ENCODE measurements at regions not wholly inside any gene's neighbourhood (a gene's known extent, or its start where the extent isn't known, plus 50 kb on each side); places are given as distances from the start of the nearest gene placed in this dataset.
"Not testable (repeated sequence)": the region's sequence is repeated elsewhere in the genome, so short reads cannot be mapped to it uniquely, and the experiment has no call there.

DNA sequence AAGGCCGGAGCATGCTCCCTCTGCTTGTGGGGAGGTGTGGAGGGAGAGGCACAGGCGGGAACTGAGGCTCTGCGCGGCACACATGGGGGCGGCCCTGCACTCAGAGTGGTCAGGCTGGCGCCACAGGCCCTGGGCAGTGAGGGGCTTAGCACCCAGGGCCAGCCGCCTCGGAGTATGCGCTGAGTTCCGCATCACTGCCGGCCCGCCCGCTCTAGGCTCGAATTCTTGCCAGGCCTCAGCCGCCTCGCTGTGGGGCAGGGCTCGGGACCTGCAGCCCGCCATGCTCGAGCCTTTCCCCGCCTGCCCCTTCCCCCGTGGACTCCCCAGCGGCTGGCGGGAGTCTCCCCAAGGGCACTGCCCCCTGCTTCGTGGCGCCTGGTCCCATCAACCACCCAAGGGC, 905.9 kb downstream of the SPATA31A6 start:
- not testable (repeated sequence) for H3K79me2 ChIP-seq (ENCODE audit: insufficient read depth, low read length); H2AFZ ChIP-seq (ENCODE audit: low read length); H3K4me2 ChIP-seq (ENCODE audit: insufficient read depth, low read length); H4K20me1 ChIP-seq (ENCODE audit: insufficient read depth, low read length); H3K36me3 ChIP-seq (ENCODE audit: insufficient read depth, low read length); H3K9me3 ChIP-seq (ENCODE audit: low read depth, low read length); H3K27me3 ChIP-seq (ENCODE audit: insufficient read depth, low read length); H3K4me1 ChIP-seq (ENCODE audit: insufficient read depth, low read length); H3K27ac ChIP-seq (ENCODE audit: low read depth, low read length); H3K4me3 ChIP-seq (ENCODE audit: insufficient read depth, low read length)
- peak; percentile 29 for DNase-seq (ENCODE audit: insufficient read length, low spot score, missing footprints)

DNA sequence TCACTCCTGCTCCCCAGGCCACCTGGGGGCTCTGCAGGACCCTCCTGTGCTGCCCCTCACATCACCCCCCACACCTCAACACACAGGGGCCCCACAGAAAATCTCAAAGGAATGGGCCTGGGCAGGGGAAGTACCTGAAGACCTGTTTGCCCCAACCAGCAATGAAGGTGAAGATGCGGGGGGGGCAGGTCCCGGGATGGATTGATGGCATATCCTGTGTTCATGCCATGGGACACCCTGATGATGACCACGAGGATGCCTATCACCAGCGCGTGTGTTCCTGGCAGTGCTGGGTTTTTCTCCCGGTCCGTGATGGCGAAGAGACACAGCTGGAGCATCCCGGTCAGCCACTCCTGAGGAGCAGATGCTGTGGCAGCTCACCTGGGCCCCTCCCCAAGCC, 926.9 kb downstream of the SPATA31A6 start:
- DNase-seq (ENCODE audit: insufficient read length, low spot score, missing footprints); H4K20me1 ChIP-seq (ENCODE audit: insufficient read depth, low read length); H3K79me2 ChIP-seq (ENCODE audit: insufficient read depth, low read length): not testable (repeated sequence)

DNA sequence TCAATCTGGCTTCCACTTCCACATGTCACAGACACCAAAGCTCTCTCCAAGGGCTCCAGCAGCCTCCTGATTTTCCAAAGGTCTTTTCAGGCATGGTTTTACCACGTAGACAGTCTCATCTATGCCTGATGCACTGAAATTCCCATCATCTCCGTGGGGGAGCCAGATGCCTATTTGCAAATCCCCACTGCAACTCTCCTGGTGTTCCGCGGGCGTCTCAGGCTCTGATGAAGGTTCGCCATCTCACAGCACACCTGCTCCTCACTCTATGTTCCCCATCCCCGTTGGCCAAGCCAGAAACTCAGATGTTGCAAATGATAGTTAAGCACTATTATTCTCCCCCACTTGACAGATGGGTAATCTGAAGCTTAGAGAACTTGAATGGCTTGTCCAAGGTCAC, 929.4 kb downstream of the SPATA31A6 start:
- H3K36me3 ChIP-seq (ENCODE audit: insufficient read depth, low read length); H4K20me1 ChIP-seq (ENCODE audit: insufficient read depth, low read length); DNase-seq (ENCODE audit: insufficient read length, low spot score, missing footprints); H3K4me3 ChIP-seq (ENCODE audit: insufficient read depth, low read length); H3K79me2 ChIP-seq (ENCODE audit: insufficient read depth, low read length); H3K9me3 ChIP-seq (ENCODE audit: low read depth, low read length); H3K4me2 ChIP-seq (ENCODE audit: insufficient read depth, low read length); H3K4me1 ChIP-seq (ENCODE audit: insufficient read depth, low read length); H3K27ac ChIP-seq (ENCODE audit: low read depth, low read length); H2AFZ ChIP-seq (ENCODE audit: low read length); H3K27me3 ChIP-seq (ENCODE audit: insufficient read depth, low read length): not testable (repeated sequence)

More for the DNA sequence above, 926.9 kb downstream of the SPATA31A6 start:
- not testable (repeated sequence) for H3K27ac ChIP-seq (ENCODE audit: low read depth, low read length); H3K36me3 ChIP-seq (ENCODE audit: insufficient read depth, low read length); H3K4me1 ChIP-seq (ENCODE audit: insufficient read depth, low read length); H2AFZ ChIP-seq (ENCODE audit: low read length); H3K9me3 ChIP-seq (ENCODE audit: low read depth, low read length); H3K4me2 ChIP-seq (ENCODE audit: insufficient read depth, low read length); H3K27me3 ChIP-seq (ENCODE audit: insufficient read depth, low read length); H3K4me3 ChIP-seq (ENCODE audit: insufficient read depth, low read length)

DNA sequence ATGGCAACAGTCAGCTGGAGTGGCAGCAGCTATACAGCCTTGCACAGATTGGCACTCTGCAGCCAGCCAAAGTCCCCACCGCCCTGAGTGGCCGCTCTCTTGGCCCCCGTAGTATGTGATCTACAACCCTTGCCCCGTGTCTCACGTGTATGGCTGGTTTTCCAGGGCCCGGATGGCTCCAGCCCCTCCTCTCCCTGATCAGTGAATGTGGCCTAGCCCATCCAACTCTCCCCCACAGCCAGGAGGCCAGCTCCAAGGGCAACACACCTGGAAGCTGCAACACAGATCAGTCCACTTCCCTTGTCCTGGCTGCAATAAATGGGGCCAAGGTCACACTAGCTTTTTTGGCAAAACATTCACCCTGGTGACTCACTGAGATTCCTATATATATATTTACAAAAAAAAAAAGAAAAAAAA, 932.4 kb downstream of the SPATA31A6 start:
- H3K9me3 ChIP-seq (ENCODE audit: low read depth, low read length): not testable (repeated sequence)

DNA sequence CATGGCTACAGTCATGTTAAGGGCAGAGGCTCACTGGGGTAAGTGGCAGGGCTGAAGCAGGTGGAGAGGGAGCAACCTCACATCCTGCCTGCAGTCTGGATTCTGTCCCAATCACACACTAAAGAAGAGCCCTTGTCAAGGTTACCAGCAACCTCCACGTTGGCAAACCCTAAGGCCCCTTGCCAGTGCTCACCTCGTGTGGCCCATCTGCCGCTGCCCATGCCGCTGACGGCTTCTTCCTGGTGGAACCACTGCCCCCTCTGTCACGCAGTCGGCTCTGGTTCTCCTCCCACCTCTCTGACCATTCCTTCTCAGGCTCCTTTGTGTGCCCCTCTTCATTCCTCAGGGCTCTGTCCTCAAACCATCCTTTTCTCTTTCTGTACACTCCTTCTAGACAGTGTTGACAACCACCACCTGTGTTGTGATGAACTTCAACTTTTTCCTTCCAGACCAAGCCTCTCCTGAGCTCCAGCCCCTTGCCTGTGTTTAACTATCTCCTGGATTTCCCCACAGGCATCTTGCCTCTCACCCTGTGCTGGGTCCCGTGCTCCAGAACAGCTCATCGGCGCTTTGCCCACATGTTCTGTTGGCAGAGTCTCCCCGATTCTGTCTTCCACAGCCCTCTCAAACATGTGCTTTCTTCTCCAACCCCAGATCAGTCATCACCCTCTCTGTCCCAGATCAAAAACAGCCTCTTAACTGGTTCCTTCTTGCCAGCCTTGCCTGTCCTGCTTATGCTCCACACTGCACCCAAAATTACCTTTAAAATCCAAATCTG, 934.8 kb downstream of the SPATA31A6 start:
- H3K79me2 ChIP-seq (ENCODE audit: insufficient read depth, low read length); DNase-seq (ENCODE audit: insufficient read length, low spot score, missing footprints); H3K4me2 ChIP-seq (ENCODE audit: insufficient read depth, low read length); H3K4me1 ChIP-seq (ENCODE audit: insufficient read depth, low read length); H4K20me1 ChIP-seq (ENCODE audit: insufficient read depth, low read length); H3K27me3 ChIP-seq (ENCODE audit: insufficient read depth, low read length); H2AFZ ChIP-seq (ENCODE audit: low read length); H3K36me3 ChIP-seq (ENCODE audit: insufficient read depth, low read length); H3K4me3 ChIP-seq (ENCODE audit: insufficient read depth, low read length); H3K27ac ChIP-seq (ENCODE audit: low read depth, low read length); H3K9me3 ChIP-seq (ENCODE audit: low read depth, low read length): not testable (repeated sequence)

More for the DNA sequence above, 932.4 kb downstream of the SPATA31A6 start:
- H4K20me1 ChIP-seq (ENCODE audit: insufficient read depth, low read length); H3K4me2 ChIP-seq (ENCODE audit: insufficient read depth, low read length); H3K36me3 ChIP-seq (ENCODE audit: insufficient read depth, low read length); H3K27ac ChIP-seq (ENCODE audit: low read depth, low read length); H3K27me3 ChIP-seq (ENCODE audit: insufficient read depth, low read length); DNase-seq (ENCODE audit: insufficient read length, low spot score, missing footprints); H3K79me2 ChIP-seq (ENCODE audit: insufficient read depth, low read length); H3K4me1 ChIP-seq (ENCODE audit: insufficient read depth, low read length); H2AFZ ChIP-seq (ENCODE audit: low read length); H3K4me3 ChIP-seq (ENCODE audit: insufficient read depth, low read length): not testable (repeated sequence)

DNA sequence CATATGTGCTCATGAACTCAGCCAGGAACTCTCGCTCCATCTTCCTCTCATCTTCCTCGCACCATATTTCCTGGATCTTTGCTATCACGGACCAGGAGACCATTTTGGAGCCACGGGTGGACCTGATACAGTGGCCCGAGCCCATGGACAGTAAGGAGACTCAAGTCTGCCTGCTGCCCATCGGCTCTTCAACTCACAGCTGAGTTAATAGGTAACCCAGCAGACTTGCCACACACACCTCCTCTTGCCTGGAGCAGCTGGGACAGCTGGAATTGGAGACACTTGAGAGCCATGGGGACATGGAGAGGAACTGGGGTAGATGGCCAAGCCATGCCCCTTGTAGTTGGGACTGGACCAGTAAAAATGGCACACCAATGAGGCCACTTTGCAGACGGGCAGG, 936.1 kb downstream of the SPATA31A6 start:
- not testable (repeated sequence) for H2AFZ ChIP-seq (ENCODE audit: low read length); H3K79me2 ChIP-seq (ENCODE audit: insufficient read depth, low read length); H3K4me1 ChIP-seq (ENCODE audit: insufficient read depth, low read length); H3K4me3 ChIP-seq (ENCODE audit: insufficient read depth, low read length); H3K27ac ChIP-seq (ENCODE audit: low read depth, low read length); H3K36me3 ChIP-seq (ENCODE audit: insufficient read depth, low read length); H3K27me3 ChIP-seq (ENCODE audit: insufficient read depth, low read length); H3K9me3 ChIP-seq (ENCODE audit: low read depth, low read length); H3K4me2 ChIP-seq (ENCODE audit: insufficient read depth, low read length); DNase-seq (ENCODE audit: insufficient read length, low spot score, missing footprints); H4K20me1 ChIP-seq (ENCODE audit: insufficient read depth, low read length)

DNA sequence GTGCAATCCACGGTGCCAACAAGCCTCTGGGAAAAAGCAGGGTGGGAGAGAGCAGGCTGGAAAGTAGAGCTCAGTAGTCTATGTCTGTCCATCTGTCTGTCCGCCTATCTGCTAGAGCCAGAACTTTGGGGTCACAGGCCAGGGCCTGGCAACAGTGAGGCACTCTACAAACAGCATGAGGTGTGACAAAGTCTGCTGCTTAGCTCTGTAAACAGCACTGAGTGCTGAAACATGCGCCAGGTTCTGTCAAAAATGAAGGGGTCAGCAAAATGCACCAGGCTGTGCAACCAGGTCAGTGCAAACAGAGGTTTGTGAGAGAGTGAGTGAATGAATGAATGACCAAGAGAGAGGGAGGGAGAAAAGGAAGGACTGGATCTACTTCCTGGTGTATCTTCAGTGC, 936.5 kb downstream of the SPATA31A6 start:
- DNase-seq (ENCODE audit: insufficient read length, low spot score, missing footprints); H3K27me3 ChIP-seq (ENCODE audit: insufficient read depth, low read length); H3K4me3 ChIP-seq (ENCODE audit: insufficient read depth, low read length); H3K79me2 ChIP-seq (ENCODE audit: insufficient read depth, low read length); H3K27ac ChIP-seq (ENCODE audit: low read depth, low read length); H3K4me1 ChIP-seq (ENCODE audit: insufficient read depth, low read length); H2AFZ ChIP-seq (ENCODE audit: low read length); H3K4me2 ChIP-seq (ENCODE audit: insufficient read depth, low read length); H4K20me1 ChIP-seq (ENCODE audit: insufficient read depth, low read length); H3K9me3 ChIP-seq (ENCODE audit: low read depth, low read length); H3K36me3 ChIP-seq (ENCODE audit: insufficient read depth, low read length): not testable (repeated sequence)

DNA sequence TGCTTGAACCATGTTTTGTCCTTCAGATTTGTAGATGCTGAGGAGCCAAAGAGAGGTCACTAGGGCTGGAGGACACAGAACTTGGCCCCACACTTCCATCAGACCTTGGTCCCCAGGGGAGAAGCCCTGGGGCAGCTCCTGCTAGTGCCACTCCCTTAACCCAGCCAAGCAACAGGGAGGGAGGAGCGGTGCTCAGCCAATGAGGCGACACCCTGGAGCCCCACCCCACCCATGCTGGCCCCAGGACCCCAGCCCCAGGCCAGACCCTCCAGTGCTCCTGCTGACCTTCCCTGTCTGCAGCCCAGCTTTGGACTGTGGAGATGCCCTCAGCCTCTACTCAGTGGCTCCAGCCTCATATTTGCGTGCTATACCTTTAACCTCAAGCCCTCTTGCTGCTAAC, 942.4 kb downstream of the SPATA31A6 start:
- not testable (repeated sequence) for H3K27me3 ChIP-seq (ENCODE audit: insufficient read depth, low read length); H3K4me1 ChIP-seq (ENCODE audit: insufficient read depth, low read length); H3K4me3 ChIP-seq (ENCODE audit: insufficient read depth, low read length); H3K4me2 ChIP-seq (ENCODE audit: insufficient read depth, low read length); H3K9me3 ChIP-seq (ENCODE audit: low read depth, low read length); H3K27ac ChIP-seq (ENCODE audit: low read depth, low read length); DNase-seq (ENCODE audit: insufficient read length, low spot score, missing footprints); H4K20me1 ChIP-seq (ENCODE audit: insufficient read depth, low read length); H2AFZ ChIP-seq (ENCODE audit: low read length); H3K36me3 ChIP-seq (ENCODE audit: insufficient read depth, low read length); H3K79me2 ChIP-seq (ENCODE audit: insufficient read depth, low read length)

DNA sequence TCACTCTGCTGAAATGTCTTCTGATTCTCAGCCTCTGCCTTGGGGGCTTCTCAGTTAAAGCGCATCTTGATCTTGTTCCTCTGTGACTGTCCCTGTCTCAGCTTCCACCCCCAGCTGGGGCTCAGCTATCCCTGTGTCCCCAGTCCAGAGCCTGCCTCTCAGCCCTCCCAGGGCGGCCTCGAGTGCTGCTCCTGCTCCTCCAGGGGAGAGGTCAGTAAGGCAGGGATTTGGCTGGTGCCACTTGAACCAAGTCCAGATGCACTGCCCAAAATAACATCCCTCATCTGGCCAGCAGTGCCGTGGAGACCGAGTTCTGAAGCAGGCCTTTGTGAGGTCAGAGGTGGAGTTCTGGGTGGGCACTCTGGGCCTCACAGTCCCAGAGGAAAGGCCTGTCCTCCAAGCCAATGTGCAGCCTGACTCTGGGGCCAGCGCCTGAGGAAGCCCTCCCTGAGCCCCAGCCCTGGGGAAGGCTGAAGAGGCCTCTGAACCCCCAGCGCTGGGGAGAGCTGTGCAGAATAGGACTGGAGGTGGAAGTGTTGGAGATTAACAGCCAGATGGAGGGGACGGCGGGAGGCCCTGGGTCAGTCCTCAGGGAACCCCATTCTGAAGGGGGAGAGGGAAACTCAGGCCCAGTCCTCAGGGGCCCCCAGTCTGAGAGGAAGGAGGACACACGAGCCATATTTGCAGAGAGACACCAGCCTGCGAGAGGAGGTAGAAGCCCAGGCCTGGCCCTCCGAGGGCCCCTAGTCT, 943.7 kb downstream of the SPATA31A6 start:
- H3K36me3 ChIP-seq (ENCODE audit: insufficient read depth, low read length); DNase-seq (ENCODE audit: insufficient read length, low spot score, missing footprints); H3K4me3 ChIP-seq (ENCODE audit: insufficient read depth, low read length): not testable (repeated sequence)

More for the DNA sequence above, 943.7 kb downstream of the SPATA31A6 start:
- not testable (repeated sequence) for H3K4me2 ChIP-seq (ENCODE audit: insufficient read depth, low read length); H4K20me1 ChIP-seq (ENCODE audit: insufficient read depth, low read length); H3K9me3 ChIP-seq (ENCODE audit: low read depth, low read length); H3K79me2 ChIP-seq (ENCODE audit: insufficient read depth, low read length); H3K4me1 ChIP-seq (ENCODE audit: insufficient read depth, low read length); H3K27me3 ChIP-seq (ENCODE audit: insufficient read depth, low read length); H3K27ac ChIP-seq (ENCODE audit: low read depth, low read length); H2AFZ ChIP-seq (ENCODE audit: low read length)

Measured in osteoblast (primary cell).